ENCODE measurements at regions not wholly inside any gene's neighbourhood (a gene's known extent, or its start where the extent isn't known, plus 50 kb on each side); places are given as distances from the start of the nearest gene placed in this dataset.

GRCh38 chr1:215360031-215360430 lies 207.1 kb upstream of the KCTD3 start:
- ATAC-seq, result no peak
- H3K27ac ChIP-seq (ENCODE audit: extremely low read depth, low read depth, low read length), result no peak overlapping the region
- BruUV-seq (replicated peaks), result no TSS peak
- TF ChIP-seq MXI1 (IDR thresholded peaks at IDR 0.05; ENCODE audit: low read depth, low read length), result no peak
- TF ChIP-seq, protein P1, sequence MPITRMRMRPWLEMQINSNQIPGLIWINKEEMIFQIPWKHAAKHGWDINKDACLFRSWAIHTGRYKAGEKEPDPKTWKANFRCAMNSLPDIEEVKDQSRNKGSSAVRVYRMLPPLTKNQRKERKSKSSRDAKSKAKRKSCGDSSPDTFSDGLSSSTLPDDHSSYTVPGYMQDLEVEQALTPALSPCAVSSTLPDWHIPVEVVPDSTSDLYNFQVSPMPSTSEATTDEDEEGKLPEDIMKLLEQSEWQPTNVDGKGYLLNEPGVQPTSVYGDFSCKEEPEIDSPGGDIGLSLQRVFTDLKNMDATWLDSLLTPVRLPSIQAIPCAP (CRISPR knock-in tag; IDR thresholded peaks at IDR 0.05; ENCODE audit: borderline replicate concordance), result no peak
- TF ChIP-seq MTA2 (IDR thresholded peaks at IDR 0.05; ENCODE audit: low read depth), result no peak
- TF ChIP-seq NFRKB (IDR thresholded peaks at IDR 0.05; ENCODE audit: low read depth), result no peak
- no peak for TF ChIP-seq ASH1L (IDR thresholded peaks at IDR 0.05; ENCODE audit: borderline replicate concordance, low read depth, partially characterized antibody)
- no peak for TF ChIP-seq ZEB2 (IDR thresholded peaks at IDR 0.05)
- no peak for TF ChIP-seq HDAC2 (IDR thresholded peaks at IDR 0.05)
- TF ChIP-seq RERE (CRISPR knock-in tag; IDR thresholded peaks at IDR 0.05; ENCODE audit: borderline replicate concordance), result no peak
- no peak for TF ChIP-seq RBM25 (IDR thresholded peaks at IDR 0.05; ENCODE audit: low read depth, low read length, severe bottlenecking)
- TF ChIP-seq SIRT6 (IDR thresholded peaks at IDR 0.05; ENCODE audit: low read depth, low read length), result no peak
- TF ChIP-seq DEAF1 (CRISPR knock-in tag; IDR thresholded peaks at IDR 0.05), result no peak
- TF ChIP-seq ZBTB17 (CRISPR knock-in tag; IDR thresholded peaks at IDR 0.05), result no peak
- no peak for TF ChIP-seq GTF2B (IDR thresholded peaks at IDR 0.05; ENCODE audit: extremely low read depth, insufficient read length)
- TF ChIP-seq STAG1 (CRISPR knock-in tag; IDR thresholded peaks at IDR 0.05; ENCODE audit: borderline replicate concordance), result no peak
- no peak for TF ChIP-seq SMAD2 (IDR thresholded peaks at IDR 0.05; ENCODE audit: low read depth, low read length)

More at GRCh38 chr1:215360031-215360430, 207.1 kb upstream of the KCTD3 start:
- FAIRE-seq (no peak), DNase-seq (ENCODE audit: extremely low read depth in 1 of 4, low spot score in 3 of 4) (no peak)
- H3K4me3 ChIP-seq, result no peak overlapping the region
- no peak overlapping the region for H2AFZ ChIP-seq (ENCODE audit: low read depth, low read length)
- intact Hi-C loops (cut with micrococcal nuclease) (no loop called here), in situ Hi-C loops (cut with MboI) (no loop called here)
- H3K4me2 ChIP-seq (ENCODE audit: insufficient read depth, low read length), result no peak overlapping the region
- no peaks in the 10 kb centered on the region for H3K9me1 ChIP-seq (ENCODE audit: control insufficient read depth, insufficient read depth, low read length)
- H4K20me1 ChIP-seq (replicated peaks; ENCODE audit: control insufficient read depth, insufficient read depth, low read length), result no peaks in the 10 kb centered on the region
- H3K9me3 ChIP-seq (replicated peaks; ENCODE audit: control insufficient read depth, insufficient read depth, low read depth, low read length), result no peaks in the 10 kb centered on the region
- no peaks in the 10 kb centered on the region for H3K36me3 ChIP-seq (ENCODE audit: control insufficient read depth, insufficient read depth, low read length)
- ChIA-PET POLR2A (no interaction called here), CTCF (ENCODE audit: low intra/inter-chr PET ratio) (no interaction called here)
- no peaks in the 10 kb centered on the region for H3K27me3 ChIP-seq (ENCODE audit: control insufficient read depth in 2 of 2, insufficient read depth in 2 of 2, low read length in 2 of 2)
- no peak overlapping the region for H3K9ac ChIP-seq (ENCODE audit: insufficient read depth in 1 of 2, low read depth in 2 of 2, low read length in 2 of 2)
- no peaks in the 10 kb centered on the region for H3K4me1 ChIP-seq (replicated peaks in 1 of 2; ENCODE audit: control insufficient read depth in 2 of 2, insufficient read depth in 2 of 2, low read length in 2 of 2)
- H3K79me2 ChIP-seq (ENCODE audit: control insufficient read depth, insufficient read depth, low read length), result no peaks in the 10 kb centered on the region
